Effector memory CD8-positive, alpha-beta T cell (primary cell): ENCODE measurements at regions not wholly inside any gene's neighbourhood (a gene's known extent, or its start where the extent isn't known, plus 50 kb on each side); places are given as distances from the start of the nearest gene placed in this dataset.
"Not testable (repeated sequence)": the region's sequence is repeated elsewhere in the genome, so short reads cannot be mapped to it uniquely, and the experiment has no call there.

Source experiments
- ATAC-seq: fragments of 150-1000 bp; cut with Tn5 transposase; replicated peaks from 2 replicates; pipeline ENCODE4 v1.10.0; 2021; ENCODE audit warnings: mild to moderate bottlenecking, moderate library complexity
- DNase-seq, 3 experiments: peaks; one replicate each; pipeline ENCODE4 v3.0.0; 2021
- H3K27ac Mint-ChIP-seq, 2 donors: one replicate each; pipeline ENCODE4 v1.8.0; 2022; ENCODE audit warnings: mild to moderate bottlenecking in 2 of 2, mixed read lengths in 2 of 2, moderate library complexity in 2 of 2
- H3K27me3 Mint-ChIP-seq, 2 donors: one replicate each; pipeline ENCODE4 v1.8.0; 2022; ENCODE audit warnings: mixed read lengths in 2 of 2
- H3K36me3 Mint-ChIP-seq: one replicate; pipeline ENCODE4 v1.8.0; 2022; ENCODE audit warnings: mild to moderate bottlenecking, moderate library complexity, mixed read lengths; ENCODE audit not compliant: insufficient read depth
- H3K4me1 Mint-ChIP-seq, 2 donors: one replicate each; pipeline ENCODE4 v1.8.0; 2022; ENCODE audit warnings: low read depth in 2 of 2, mixed read lengths in 2 of 2
- H3K4me3 Mint-ChIP-seq, 2 donors: one replicate each; pipeline ENCODE4 v1.8.0; 2022; ENCODE audit warnings: mild to moderate bottlenecking in 2 of 2, mixed read lengths in 2 of 2, moderate library complexity in 2 of 2
- H3K9me3 Mint-ChIP-seq, 2 donors: one replicate each; pipeline ENCODE4 v1.8.0; 2022; ENCODE audit warnings: mixed read lengths in 2 of 2

DNA sequence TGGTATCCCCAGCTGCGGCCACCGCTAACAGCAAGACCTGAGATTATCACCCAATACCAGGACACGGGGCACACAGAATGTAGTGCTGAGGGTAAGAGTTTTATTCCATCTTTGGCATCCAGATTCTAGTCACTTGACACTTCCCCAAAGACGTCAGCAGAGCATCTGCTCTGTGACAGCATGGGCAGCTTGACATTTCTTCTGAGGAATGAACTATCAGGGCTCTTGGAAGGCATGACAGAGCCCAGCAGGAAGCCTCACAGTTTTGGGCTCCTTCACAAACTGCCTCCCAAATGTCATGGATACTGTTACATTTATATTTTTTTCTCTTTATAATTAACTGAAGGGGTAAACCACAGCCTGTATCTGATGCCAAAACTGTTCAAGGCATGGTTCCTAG lies 1010.7 kb downstream of the TDRD15 start:
- ATAC-seq, result no peak
- peaks cover 5 to 17% of the 10 kb centered on the region in 2 donors for H3K9me3 Mint-ChIP-seq
- no peaks in the 10 kb centered on the region for H3K4me1 Mint-ChIP-seq
- H3K27ac Mint-ChIP-seq, result no peak overlapping the region
- H3K36me3 Mint-ChIP-seq, result no peaks in the 10 kb centered on the region
- no peak for DNase-seq
- no peaks in the 10 kb centered on the region for H3K27me3 Mint-ChIP-seq
- H3K4me3 Mint-ChIP-seq, result no peak overlapping the region

DNA sequence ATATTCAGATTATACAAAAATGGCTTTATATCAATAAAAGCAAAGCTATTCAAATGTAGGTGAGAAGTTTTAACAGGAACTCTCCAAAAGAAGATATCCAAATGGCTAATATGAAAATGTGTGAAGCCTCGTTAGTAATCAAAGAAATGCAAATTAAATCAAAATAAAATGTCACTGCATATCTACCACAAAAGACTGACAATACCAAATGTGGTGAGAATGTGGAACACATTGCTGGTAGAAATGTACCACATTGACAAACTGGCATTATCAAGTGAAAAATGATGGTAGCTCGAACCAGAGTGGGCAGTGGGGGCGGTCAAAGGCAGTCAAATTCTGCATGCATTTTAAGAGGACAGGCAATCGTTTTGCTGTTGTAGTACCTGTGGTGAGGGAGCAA lies 1012.7 kb downstream of the TDRD15 start:
- no peak overlapping the region for H3K4me3 Mint-ChIP-seq
- no peaks in the 10 kb centered on the region for H3K36me3 Mint-ChIP-seq
- H3K9me3 Mint-ChIP-seq, result peaks cover 3 to 25% of the 10 kb centered on the region in 2 donors
- DNase-seq (no peak), ATAC-seq (no peak)
- H3K27me3 Mint-ChIP-seq, result no peaks in the 10 kb centered on the region
- no peak overlapping the region for H3K27ac Mint-ChIP-seq
- H3K4me1 Mint-ChIP-seq, result no peaks in the 10 kb centered on the region

DNA sequence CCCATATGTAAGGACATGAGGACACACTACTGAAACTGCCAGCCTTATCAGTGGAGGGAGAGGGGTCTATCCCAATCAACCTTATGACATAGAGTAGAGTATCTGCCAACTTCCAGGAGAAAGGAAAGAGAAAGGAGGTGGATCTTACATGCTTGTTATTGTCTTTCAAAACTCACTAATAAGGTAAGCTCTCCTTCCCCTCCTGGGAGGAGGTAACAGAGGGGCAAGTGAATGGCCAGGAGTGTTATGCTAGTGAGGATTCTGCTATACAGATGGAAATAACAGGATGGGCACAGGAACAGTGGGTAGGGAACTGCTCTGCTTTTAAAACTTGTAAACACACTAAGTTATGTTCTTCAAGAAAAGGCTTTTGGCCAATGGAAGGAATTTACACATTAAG lies 1020.1 kb downstream of the TDRD15 start:
- H3K36me3 Mint-ChIP-seq, result no peaks in the 10 kb centered on the region
- H3K9me3 Mint-ChIP-seq, result peaks cover 4 to 8% of the 10 kb centered on the region in 2 donors
- H3K4me3 Mint-ChIP-seq, result no peak overlapping the region
- ATAC-seq (no peak), DNase-seq (no peak)
- no peaks in the 10 kb centered on the region for H3K4me1 Mint-ChIP-seq
- H3K27me3 Mint-ChIP-seq, result no peaks in the 10 kb centered on the region
- H3K27ac Mint-ChIP-seq, result no peak overlapping the region

DNA sequence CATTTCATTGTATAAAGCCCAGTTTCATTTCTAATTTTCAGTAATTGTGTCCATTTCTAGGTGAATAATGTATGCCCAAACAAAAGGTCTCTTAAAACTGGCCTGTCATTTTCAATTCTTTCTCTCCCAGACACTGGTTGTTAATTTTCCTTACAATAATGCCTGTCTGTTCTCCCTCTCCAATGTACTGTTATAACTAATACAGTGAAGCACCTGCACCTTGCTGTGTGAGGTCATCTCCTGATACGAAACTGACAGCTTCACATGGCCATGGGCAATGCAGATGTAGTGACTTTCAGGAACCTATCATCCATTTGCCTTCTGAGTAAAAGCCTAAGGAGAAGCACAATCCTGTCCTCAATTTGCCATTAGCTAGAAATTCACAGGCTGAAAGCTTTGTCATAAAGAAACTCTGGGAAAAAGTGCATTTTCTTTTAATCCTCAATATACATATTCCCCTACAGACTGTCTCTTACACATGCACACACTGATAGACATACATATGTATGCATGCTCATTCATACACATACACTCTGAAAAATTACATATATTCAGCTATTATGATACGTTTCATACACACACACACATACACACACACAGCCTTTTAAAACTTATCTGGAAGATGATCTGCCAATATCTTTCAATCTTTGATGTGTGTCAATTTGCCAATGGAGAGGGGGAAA lies 1030.3 kb downstream of the TDRD15 start:
- Mint-ChIP-seq H3K27me3 (no peaks in the 10 kb centered on the region), H3K4me3 (no peak overlapping the region), H3K9me3 (peaks cover 18 to 50% of the 10 kb centered on the region in 2 donors), H3K4me1 (no peaks in the 10 kb centered on the region), H3K27ac (no peak overlapping the region), H3K36me3 (no peaks in the 10 kb centered on the region)
- ATAC-seq (no peak), DNase-seq (no peak)

DNA sequence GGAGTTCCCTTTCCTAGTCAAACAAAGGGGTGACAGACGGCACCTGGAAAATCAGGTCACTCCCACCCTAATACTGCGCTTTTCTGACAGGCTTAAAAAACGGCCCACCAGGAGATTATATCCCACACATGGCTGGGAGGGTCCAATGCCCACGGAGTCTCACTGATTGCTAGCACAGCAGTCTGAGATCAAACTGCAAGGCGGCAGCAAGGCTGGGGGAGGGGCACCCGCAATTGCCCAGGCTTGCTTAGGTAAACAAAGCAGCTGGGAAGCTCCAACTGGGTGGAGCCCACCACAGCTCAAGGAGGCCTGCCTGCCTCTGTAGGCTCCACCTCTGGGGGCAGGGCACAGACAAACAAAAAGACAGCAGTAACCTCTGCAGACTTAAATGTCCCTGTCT lies 1032.9 kb downstream of the TDRD15 start:
- DNase-seq, H3K27me3 Mint-ChIP-seq, H3K4me3 Mint-ChIP-seq, H3K36me3 Mint-ChIP-seq, ATAC-seq, H3K27ac Mint-ChIP-seq, H3K4me1 Mint-ChIP-seq: not testable (repeated sequence)
- peaks cover 14 to 35% of the 10 kb centered on the region in 2 donors for H3K9me3 Mint-ChIP-seq

DNA sequence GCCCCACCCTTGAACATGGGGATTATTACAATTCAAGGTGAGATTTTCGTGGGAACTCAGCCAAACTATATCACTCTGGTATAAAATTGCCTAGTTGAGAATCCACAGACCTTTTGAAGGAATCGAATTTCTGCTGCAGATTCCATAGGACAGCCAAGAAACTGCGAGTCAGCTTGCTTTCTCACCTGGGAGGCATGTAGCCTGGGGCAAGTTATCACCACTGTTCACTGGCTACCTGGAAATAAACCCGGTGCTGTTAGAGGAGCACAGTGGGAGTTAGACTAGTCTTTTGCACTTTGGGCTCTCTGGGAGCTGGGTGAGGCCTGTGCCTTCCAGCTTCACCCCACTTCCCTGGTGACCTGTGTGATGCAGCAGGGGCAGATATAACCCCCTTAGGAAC lies 1043.5 kb downstream of the TDRD15 start:
- H3K9me3 Mint-ChIP-seq, result peaks cover 10 to 29% of the 10 kb centered on the region in 2 donors
- H3K4me3 Mint-ChIP-seq, result no peak overlapping the region
- no peak overlapping the region for H3K27ac Mint-ChIP-seq
- H3K4me1 Mint-ChIP-seq, result no peaks in the 10 kb centered on the region
- ATAC-seq (no peak), DNase-seq (no peak)
- no peaks in the 10 kb centered on the region for H3K36me3 Mint-ChIP-seq
- no peaks in the 10 kb centered on the region for H3K27me3 Mint-ChIP-seq

DNA sequence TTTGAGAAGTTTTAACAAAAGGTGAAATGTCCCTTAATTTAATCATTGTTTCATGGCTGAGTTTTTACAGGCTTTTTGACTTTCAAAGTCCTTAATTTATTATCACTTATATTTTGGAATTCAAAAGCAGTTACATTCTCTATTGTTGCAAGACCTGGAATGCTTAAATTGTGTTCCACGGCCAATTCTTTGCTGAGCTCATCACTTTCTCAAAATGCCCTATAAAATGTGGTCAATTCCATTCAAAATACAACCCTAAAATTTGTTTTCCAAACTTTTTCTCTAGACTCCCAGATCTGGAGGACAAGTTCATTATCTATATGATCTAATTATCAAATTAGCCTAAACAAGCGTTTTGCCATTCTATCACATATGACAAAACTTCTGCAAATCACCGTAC lies 1051.2 kb downstream of the TDRD15 start:
- no peak overlapping the region for H3K4me3 Mint-ChIP-seq
- H3K4me1 Mint-ChIP-seq, result no peaks in the 10 kb centered on the region
- H3K9me3 Mint-ChIP-seq, result peaks cover 7 to 28% of the 10 kb centered on the region in 2 donors
- H3K27ac Mint-ChIP-seq, result no peak overlapping the region
- H3K36me3 Mint-ChIP-seq, result no peaks in the 10 kb centered on the region
- ATAC-seq (no peak), DNase-seq (no peak)
- H3K27me3 Mint-ChIP-seq, result no peaks in the 10 kb centered on the region

DNA sequence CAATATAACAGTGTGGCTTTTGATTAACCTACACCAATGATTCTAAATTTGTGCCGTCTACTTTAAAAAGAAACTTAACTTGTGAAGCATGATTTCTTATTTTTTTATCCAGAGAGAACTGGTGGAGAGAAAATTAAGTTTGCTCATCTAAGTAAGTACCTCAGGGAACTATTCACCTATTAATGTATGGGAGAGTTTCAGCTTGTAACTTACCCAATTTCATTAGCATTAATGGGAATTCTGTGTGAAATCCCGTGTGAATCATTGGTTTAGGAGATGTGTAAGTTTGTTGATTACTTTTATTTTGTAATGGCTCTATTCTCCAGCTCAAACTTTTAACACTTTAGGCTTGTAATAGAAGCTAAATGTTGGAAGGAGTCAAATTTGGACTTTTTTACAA lies 1061.5 kb downstream of the TDRD15 start:
- no peaks in the 10 kb centered on the region for H3K36me3 Mint-ChIP-seq
- no peaks in the 10 kb centered on the region for H3K27me3 Mint-ChIP-seq
- no peaks in the 10 kb centered on the region for H3K4me1 Mint-ChIP-seq
- peaks cover 0 to 5% of the 10 kb centered on the region in 2 donors for H3K9me3 Mint-ChIP-seq
- DNase-seq (no peak), ATAC-seq (no peak)
- H3K4me3 Mint-ChIP-seq, result no peak overlapping the region
- no peak overlapping the region for H3K27ac Mint-ChIP-seq

DNA sequence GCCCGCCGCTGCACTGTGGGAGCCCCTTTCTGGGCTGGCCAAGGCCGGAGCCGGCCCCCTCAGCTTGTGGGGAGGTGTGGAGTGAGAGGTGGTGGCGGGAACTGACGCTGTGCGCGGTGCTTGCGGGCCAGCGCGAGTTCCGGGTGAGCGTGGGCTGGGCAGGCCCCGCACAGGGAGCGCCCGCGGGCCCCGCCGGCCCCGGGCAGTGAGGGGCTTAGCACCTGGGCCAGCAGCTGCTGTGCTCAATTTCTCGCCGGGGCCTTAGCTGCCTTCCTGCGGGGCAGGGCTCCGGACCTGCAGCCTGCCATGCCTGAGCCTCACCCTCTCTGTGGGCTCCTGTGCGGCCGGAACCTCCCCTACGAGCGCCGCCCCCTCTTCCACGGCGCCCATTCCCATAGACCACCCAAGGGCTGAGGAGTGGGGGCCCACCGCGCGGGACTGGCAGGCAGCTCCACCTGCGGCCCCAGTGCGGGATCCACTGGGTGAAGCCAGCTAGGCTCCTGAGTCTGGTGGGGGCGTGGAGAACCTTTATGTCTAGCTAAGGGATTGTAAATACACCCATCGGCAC lies 1062.6 kb downstream of the TDRD15 start:
- H3K4me1 Mint-ChIP-seq, H3K27me3 Mint-ChIP-seq, H3K27ac Mint-ChIP-seq, H3K36me3 Mint-ChIP-seq, H3K4me3 Mint-ChIP-seq, DNase-seq, ATAC-seq, H3K9me3 Mint-ChIP-seq: not testable (repeated sequence)

DNA sequence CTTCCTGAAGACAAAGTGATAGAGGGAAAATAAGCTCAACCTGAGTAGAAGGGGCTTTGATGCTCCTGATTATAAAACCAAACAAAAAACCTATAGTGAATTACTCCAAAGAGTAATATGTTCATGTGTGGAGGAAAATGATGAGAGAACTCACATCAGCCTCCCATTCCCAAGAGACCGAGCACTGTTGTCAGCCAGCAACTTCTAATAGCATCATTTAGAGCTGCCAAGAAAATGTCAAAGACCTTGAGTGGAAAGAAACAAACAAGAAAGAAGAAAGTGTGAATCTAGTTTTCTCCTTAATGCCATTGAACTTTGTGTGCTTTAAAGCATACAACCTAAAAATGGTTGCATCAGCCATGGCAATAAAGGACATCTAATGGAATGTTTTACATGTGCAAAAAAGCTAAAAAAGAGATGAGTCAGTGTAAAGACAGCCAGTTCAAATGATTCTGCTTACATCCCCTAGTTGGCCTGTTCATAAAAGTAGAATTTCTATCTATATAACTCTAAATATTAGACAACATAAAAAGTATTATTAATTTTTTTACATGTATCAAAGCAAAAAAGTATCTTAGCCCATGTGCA lies 1066.2 kb downstream of the TDRD15 start:
- DNase-seq (no peak), ATAC-seq (no peak)
- no peak overlapping the region for H3K4me3 Mint-ChIP-seq
- no peaks in the 10 kb centered on the region for H3K4me1 Mint-ChIP-seq
- H3K9me3 Mint-ChIP-seq, result peaks cover under 1 to 15% of the 10 kb centered on the region in 2 donors
- no peaks in the 10 kb centered on the region for H3K27me3 Mint-ChIP-seq
- H3K36me3 Mint-ChIP-seq, result no peaks in the 10 kb centered on the region
- no peak overlapping the region for H3K27ac Mint-ChIP-seq

DNA sequence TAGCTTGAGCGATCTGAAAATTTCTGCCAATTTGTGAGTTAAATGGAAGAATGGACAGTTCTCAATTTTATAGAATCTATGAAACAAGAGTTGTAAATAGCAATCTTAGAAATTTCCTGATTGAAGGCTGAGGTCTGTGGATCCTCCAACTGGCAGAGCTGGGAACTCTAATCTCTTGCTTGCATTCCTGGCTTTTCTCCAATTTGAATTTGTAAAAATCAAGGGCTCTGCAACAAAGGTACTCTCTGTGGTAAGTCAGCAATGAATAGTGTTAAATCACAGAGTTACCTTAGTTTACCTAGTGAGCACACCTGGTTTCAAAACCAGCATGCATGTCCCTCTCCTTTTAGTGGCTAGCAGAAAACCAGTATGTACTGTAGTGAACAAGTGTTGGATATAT lies 1070.5 kb downstream of the TDRD15 start:
- DNase-seq (no peak), ATAC-seq (no peak)
- no peaks in the 10 kb centered on the region for H3K36me3 Mint-ChIP-seq
- peaks cover 2 to 15% of the 10 kb centered on the region in 2 donors for H3K9me3 Mint-ChIP-seq
- H3K27ac Mint-ChIP-seq, result no peak overlapping the region
- H3K27me3 Mint-ChIP-seq, result no peaks in the 10 kb centered on the region
- no peak overlapping the region for H3K4me3 Mint-ChIP-seq
- no peaks in the 10 kb centered on the region for H3K4me1 Mint-ChIP-seq

DNA sequence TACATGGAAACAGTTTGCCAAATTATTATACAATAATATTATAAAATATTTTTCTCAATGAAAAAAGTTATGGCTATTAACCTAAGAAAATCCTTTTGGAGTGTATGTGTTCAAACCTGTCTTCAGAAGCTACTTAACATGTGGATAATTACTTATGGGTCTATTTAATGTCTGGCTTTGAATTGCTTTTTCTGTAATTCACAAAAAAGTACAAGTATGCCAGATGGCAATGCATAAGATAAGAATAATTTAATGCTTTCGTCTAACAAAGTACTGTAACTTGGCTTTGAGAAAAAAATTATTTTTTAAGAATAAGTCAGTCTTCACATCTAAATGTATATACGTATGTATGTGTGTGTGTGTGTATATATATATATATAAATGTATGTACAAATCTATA lies 1073.0 kb downstream of the TDRD15 start:
- H3K27ac Mint-ChIP-seq, result no peak overlapping the region
- DNase-seq (no peak), ATAC-seq (no peak)
- H3K4me1 Mint-ChIP-seq, result no peaks in the 10 kb centered on the region
- no peaks in the 10 kb centered on the region for H3K36me3 Mint-ChIP-seq
- no peaks in the 10 kb centered on the region for H3K27me3 Mint-ChIP-seq
- H3K4me3 Mint-ChIP-seq, result no peak overlapping the region
- peaks cover 4 to 15% of the 10 kb centered on the region in 2 donors for H3K9me3 Mint-ChIP-seq

DNA sequence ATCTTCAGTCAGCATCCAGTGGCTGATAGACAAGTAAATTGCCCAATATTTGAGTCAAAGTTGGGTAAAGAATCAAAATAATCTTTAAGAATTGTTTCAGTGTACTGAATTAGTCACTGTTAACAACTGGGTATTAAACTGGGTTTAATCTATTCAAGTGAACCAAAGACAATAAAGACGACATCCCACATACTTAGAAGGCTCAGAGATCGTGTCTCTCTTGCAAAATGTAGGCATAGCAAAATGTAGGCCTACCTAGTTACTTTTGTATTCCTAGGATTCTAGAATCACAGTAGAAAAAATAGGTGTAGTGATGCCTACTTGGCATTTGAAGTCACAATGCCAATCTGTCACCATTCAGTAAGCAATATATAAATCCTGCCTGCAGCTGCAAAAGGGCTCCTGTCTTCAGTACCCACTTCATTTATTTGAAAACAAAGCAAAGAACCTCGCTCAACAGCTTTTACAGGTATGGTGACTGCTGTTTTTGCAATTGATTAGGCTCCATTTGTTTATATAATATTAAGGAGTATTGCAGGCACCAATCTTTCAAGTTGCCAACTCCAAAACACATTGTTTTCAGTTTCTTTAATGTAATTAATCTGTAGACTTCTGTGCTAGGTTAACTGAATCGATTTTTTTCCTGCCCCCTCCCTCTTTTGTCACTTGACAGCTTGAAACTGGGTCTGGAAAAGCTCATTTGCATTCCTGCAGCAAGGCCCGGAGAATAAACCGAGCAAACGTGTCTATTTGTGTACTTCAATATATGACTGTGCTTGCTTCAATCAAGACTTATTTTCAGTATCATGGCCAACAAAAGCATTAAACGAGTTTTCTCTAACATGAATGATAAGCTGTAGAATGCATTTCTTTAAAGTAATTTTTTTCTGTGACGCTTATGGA lies 1074.9 kb downstream of the TDRD15 start:
- H3K27me3 Mint-ChIP-seq, result no peaks in the 10 kb centered on the region
- H3K4me3 Mint-ChIP-seq, result no peak overlapping the region
- ATAC-seq (no peak), DNase-seq (no peak)
- no peaks in the 10 kb centered on the region for H3K4me1 Mint-ChIP-seq
- peaks cover 4 to 8% of the 10 kb centered on the region in 2 donors for H3K9me3 Mint-ChIP-seq
- H3K27ac Mint-ChIP-seq, result no peak overlapping the region
- no peaks in the 10 kb centered on the region for H3K36me3 Mint-ChIP-seq
